Hematopoietic multipotent progenitor cell treated with erythropoietin and hydrocortisone succinate and interleukin-3 and kit ligand, for 6 days (in vitro differentiated cells): ENCODE measurements at regions not wholly inside any gene's neighbourhood (a gene's known extent, or its start where the extent isn't known, plus 50 kb on each side); places are given as distances from the start of the nearest gene placed in this dataset.

ENCODE experiments used
- DNase-seq: peaks from one replicate; pipeline ENCODE4 v3.0.0-alpha.2; 2015

DNA sequence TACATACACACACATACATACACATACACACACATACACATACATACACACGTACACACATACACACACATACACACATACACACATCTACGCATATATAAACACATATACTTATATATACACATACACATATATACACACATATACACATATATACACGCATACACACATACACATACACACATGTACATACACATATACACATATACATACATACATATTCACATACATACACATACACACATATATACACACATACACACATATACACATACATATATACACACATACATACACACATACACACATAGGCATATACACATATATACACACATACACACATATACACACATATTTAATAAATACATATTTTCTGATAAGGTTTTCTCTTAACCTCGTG, 324.0 kb downstream of the RPS6KC1 start:
- DNase-seq = no peak

DNA sequence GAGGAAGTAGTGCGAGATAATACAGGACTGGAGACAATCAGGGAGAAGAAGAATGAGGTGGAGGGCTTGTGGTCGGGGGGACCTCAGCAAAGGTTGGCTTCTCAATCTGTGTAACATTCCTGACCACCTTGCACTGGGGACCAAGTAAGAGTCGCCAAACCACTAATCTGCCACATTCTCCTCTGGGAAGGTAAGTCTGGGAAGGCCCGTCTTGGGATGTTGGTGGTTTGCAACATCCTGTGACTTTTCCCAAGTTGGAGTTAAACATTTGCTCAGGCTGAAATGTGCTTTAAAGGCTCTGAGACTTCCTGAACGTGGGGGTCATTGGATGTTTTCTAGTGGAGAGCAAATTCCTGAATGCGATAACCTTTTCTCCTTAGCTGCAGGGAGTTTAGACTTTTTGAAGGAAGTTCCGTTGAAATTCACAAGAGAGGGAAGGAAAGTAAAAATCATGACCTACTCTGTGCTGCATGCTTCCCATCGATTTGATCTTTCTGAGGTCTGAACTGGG, 325.9 kb downstream of the RPS6KC1 start:
- no peak for DNase-seq

DNA sequence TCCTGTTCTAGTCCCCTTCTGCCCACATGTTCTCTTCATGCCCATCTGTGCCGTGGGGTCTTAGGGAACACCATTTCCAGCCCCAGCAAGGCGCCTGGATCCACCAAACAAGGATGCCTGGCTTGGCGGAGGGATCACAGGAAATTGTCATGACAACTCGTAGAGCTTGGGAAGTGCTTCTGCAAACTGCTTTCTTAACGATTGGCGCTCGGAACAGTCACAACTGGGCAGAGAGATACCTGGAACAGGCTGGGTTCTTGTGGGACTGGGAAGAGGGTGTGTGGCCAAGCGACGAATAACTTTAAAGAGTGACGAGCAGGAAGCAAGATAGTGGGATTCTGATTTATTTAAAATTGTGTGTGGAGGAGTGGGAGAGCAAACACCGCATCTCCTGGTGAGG, 329.8 kb downstream of the RPS6KC1 start:
- no peak for DNase-seq

DNA sequence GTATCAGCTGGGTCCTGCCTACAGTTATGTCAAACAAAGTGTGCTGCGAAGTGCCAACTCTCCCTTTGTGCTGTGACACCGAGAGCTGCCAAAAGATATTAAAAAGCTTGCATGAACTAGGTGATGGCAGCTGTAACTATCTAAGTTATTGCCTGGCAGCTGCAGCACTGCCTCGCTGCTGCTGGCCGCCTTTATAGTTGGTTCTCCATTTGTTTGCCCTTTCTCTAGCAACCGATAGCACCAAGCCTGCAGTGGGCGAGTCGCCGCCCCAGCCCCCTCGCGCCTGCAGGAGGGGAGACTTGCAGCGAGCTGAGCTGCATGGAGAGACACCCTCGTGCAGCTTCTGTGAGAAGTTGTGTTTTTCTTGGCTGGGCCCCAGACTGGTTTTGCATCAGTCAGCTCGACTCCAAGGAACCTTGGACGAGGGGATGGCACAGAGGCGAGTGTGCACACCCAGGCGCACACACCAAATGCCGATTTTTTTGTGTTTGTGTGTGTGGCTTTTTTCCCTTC, 330.6 kb downstream of the RPS6KC1 start:
- DNase-seq = no peak

DNA sequence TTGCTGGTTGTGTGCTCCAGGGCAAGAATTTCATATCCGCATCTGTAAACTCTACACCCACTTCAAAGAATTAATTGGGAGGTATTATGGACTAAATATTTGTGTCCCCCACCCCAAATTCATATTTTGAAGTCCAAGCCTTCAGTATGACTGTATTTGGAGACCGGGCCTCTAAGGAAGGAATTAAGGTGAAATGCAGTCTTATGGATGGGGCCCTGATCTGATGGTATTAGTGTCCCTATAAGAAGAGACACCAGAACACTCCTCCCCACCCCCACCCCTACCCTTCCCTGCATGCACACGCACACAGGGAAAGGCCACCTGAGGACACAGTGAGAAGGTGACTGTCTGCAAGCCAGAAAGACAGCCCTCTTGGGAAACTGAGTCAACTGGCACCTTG, 332.4 kb downstream of the RPS6KC1 start:
- DNase-seq = no peak

DNA sequence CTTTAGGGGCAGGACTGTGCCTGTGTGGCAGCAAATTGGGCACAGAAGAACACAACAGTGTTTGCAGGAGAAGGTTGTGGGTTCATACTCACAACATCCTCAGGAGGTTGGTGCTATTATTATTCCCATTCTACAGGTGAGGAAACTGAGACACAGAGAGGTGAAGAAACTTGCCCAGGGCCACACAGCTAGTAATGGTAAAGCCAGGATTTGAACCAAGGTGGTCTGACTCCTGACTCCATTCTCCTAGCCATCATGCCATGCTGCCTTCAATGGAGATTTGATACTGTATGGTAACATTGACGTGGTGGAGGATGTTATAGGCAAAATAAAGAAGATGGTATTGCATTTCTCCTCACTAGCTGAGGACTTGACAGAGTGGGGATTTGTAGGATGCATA, 334.2 kb downstream of the RPS6KC1 start:
- DNase-seq = no peak

DNA sequence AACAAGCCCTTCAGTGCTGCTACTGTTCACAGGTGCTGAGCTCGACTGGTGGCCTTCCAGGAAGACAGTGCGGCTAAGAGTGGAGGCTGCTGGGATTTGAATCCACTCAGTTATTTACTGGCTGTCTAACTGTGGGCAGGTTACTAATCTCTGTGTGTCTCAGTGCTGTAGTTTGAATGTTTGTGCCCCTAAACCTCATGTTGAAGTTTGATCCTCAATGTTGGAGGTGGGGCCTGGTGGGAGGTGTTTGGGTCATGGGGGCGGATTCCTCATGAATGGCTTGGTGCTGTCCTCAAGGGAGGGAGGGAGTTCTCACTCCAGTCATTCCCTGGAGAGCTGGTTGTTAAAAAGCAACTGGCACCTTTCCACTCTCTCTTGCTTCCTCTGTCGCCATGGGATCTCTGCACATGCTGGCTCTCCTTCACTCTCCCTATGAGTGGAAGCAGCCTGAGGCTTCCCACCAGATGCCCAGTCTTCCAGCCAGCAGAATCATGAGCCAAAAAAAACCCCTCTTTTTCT, 334.8 kb downstream of the RPS6KC1 start:
- no peak for DNase-seq

DNA sequence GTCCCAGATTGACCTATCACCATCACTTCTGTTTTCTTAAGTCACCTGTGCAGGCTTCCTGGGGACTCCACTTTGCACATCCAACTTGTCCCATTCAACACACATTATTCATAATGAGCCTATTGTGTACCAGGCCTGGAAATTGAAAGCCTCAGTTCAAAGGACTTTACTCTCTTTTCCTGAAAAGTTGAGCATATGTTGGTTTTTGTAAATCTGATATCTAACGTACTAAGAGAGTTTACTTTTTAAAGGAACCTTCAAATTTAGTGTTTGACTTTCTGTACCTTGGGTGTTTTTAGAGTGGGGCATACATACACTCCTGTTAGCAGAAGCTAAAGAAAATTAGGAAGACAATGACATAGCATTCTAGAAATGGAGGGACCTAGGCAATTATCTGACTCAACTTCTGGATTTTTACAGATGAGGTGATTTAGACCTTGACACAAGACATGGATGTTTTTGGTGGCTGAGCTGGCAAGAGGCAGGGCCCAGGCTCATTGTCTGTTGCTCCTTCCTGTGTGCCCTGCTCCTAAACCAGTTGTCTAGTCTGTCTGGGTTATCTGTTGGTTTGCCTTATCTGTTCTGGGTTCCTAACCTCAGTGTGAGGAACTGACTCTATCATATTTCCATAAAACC, 336.5 kb downstream of the RPS6KC1 start:
- DNase-seq = peak; percentile 2

DNA sequence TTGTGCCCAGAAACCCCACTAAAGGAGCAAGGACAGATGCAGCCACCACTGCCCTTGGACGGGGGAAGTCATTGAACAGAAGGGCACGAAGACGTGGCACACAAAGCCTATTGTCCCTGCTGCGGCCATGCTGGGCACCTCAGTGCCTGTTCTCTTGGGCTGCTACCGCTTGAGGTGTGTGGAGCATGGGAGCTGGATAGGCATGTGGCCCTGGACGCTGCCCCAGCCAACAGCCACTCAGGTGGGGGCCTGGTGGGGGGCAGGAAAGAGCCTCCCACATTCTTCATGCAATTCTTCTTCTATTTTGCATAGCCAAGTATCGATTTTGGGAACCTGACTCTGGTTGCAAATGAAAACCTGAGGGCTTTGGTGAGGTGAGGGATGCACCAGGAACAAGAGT, 337.2 kb downstream of the RPS6KC1 start:
- no peak for DNase-seq

DNA sequence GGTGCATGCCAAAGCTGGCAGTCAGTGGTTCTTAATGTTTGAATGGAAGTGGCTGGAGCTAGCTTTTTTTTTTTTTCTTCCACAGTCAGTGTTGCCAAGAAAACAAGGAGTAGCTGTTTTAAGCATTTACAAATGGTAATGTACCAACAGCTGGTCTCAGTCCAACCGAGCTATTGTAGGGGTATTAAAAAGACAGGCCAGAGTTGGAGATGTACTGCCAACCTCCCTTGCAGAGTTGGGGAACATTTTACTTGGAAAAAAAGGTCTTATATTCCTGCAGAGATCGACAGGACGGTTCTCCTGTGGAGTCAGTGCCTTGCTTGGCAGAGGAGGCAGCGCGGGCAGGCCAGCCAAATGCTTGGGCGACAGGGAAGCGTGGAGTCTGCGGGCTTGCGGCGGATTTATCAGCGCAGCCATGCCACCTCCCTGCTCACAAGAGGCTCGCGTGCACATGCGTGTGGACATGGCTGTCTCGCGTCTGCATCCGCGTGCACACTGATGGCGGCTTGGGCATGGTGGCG, 338.1 kb downstream of the RPS6KC1 start:
- DNase-seq = no peak

DNA sequence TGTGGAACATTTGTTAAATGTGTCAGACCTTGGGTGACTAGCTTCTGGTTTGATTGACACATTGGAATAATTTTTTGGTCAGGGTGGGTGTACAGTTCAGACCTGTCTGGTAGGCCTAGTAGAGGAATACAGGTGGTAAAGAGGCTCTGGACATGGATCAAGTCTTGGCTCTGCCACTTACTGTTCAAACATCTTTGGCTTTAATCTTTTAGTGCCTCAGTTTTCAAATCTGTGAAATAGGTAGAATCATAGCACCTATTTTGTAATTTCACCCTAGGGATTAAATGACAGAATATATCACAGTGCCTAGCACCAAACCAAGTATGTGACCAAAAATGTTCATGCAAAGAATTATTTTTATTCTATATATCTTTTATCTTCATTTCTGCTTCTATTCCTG, 340.4 kb downstream of the RPS6KC1 start:
- no peak for DNase-seq

DNA sequence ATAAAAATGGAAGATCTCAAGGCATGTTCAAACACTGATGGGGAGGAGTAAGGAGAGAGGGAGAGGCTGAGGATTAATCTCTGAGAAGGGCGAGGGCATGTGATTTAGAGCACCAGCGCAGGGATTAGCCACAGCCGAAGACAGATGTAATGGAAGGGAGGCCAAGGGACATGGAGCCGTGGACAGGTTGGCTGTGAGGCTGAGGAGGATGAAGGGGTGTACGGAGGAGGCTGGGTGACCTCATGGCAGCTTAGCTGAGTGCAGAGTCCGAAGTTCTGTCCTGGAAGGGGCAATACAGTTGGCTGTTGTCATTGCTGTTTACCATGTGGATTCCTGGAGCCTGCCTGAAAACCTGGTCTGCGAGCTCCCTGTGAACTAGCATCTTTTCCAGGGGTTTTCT, 342.8 kb downstream of the RPS6KC1 start:
- DNase-seq = no peak

DNA sequence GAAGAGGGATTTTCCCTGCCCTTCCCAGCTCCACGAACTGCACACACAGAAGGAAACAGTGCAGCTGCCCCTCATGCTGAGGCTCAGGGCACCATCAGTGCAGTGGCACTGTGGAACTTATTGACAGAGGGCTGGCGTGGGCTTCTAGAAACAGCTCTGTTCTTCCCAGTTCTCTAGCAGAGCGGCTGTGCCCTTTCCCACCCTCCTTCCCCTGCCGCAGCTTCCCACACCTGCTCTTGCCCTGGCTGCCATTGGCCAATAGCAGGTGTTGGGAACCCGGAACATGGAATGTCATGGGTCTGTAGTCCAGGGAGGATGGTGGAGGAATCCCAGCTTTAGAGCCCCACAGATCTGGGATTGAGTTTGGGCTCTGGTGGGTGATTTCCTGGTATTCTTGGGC, 343.8 kb downstream of the RPS6KC1 start:
- no peak for DNase-seq

DNA sequence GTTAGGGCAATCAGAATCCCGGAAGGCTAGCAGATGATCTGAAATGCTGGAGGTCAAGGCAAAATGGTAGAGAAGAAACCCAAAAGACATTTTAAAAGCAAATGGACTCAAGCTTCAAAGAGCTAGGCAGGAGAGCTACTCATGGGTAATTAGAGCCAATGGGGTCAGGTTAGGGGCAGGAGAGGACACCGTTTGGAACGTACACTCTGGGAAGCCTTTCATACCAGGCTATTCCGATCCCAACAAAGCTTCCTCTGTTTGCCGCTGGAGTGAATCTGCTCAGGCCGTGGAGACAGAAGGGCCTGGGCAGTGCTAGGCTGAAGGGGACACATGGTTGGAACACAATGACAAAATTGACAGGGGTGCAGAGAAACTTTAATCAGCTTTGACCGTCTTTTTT, 346.6 kb downstream of the RPS6KC1 start:
- no peak for DNase-seq

DNA sequence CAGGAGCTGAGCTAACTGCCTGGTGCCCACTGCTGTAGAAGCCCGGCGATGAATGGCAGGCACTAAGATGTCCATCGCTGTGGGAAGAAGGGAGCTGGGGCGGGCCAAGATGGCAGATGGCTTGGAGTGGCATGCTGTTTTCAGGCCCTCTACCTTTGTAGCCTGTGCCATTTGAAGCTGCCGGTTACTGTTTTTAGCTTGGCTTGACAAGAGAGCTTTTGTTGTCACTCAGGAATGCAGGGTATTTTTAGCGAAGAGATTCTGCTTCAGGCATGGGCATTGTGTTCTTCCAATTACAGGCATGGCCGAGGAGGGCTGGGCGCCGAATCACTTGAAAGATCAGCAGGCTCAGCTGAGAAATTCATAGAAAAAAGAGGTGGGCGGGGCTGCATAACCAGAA, 348.7 kb downstream of the RPS6KC1 start:
- DNase-seq = no peak

DNA sequence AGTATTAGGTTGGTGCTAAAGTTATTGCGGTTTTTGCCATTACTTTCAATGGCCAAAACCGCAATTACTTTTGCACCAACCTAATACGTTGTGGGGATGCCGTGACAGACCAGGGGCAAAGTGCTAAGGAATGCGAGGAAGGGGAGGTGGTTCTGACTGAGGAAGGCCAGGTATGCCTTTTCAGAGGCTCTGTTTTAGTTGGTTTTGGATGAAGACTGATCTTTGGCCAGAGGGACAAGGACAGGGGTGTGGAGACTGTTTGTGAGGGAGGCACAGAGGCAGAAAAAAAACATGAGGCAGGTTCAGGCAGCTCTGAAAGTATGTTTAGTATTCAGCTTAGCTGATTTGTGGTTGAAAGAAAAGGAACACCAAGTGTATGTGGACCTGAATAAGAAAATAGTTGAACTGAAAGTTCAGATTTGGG, 358.2 kb downstream of the RPS6KC1 start:
- no peak for DNase-seq

DNA sequence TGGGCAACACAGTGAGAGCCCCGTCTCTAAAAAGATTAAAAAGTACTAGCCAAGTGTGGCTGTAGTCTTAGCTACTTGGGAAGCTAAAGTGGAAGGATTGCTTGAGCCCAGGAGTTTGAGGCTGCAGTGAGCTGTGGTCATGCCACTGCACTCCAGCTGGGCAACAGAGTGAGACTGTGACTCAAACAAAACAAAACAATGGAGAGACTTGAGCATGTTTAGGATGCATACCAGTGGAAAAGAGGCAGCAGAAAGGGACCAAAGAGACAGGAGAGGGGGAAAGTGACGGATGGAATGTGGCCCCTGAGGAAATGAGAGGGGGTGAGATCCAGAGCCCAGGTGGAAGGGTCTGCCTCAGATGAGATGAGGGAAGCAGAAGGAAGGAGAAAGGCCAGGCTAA, 358.9 kb downstream of the RPS6KC1 start:
- DNase-seq = no peak

DNA sequence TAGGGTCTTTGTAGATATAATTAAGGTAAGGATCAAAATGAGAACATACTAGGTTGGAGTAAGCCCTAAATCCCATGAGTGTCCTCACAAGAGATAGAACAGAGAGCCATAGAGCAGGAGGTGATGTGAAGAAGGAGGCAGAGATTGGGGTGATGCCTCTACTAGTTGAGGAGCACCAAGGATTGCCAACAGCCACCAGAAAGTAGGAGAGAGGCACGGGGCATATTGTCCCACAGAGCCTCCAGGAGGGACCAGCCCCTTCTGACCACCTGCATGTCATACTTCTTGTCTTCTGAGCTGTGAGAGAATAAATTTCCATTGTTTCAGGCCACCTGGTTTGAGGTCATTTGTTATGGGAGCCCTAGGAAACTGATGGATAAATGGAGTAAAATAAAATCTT, 363.3 kb downstream of the RPS6KC1 start:
- no peak for DNase-seq

DNA sequence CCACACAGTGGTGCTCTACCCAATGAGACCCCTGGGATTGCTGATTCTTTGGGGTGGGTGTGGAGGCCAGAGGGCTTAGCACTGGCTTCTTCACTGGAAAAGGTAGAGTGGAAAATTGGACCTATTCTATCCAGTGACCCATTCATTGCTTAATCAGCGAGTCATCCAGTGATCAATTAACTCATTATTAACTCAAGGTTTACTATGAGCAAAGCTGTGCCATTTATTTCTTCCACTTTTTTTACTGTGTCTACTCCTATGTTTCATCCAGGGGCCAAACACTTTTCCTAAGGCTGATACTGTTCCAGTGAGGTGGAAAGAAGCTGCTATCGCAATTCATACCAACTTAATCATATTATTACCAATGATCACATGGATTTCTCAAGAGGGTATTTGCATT, 363.9 kb downstream of the RPS6KC1 start:
- DNase-seq = no peak

DNA sequence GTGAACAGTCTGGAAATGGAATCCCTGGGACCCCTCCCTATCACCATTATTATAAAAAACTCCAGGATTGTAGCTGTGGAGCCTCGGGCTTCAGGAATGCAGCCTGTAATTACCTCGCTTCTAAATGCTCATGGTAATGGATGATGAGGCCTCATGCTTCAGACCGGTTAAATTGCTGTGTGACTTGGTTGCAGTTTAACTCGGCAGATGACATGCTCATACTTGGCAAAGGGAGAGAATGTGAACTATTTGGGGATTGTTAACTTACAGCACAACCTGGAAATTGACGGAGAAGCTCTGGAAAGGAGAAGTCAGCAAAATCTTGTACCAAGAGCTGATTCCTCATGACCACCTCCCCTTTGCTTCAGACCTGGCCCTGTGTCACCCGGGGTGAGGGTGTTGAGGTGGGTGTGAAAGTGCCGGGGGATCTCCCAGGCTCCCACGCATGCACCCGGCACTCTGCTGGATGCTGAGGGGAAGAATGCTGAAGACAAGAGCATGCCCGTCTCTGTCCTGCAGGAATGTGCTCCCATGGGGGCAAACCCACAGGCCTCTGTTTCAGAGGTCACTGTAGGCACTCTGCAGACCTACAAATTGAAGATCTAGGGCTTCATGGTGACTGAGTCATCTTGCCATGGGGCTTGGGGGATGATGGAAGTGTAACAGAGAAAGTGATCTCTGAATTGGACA, 364.8 kb downstream of the RPS6KC1 start:
- DNase-seq = no peak

DNA sequence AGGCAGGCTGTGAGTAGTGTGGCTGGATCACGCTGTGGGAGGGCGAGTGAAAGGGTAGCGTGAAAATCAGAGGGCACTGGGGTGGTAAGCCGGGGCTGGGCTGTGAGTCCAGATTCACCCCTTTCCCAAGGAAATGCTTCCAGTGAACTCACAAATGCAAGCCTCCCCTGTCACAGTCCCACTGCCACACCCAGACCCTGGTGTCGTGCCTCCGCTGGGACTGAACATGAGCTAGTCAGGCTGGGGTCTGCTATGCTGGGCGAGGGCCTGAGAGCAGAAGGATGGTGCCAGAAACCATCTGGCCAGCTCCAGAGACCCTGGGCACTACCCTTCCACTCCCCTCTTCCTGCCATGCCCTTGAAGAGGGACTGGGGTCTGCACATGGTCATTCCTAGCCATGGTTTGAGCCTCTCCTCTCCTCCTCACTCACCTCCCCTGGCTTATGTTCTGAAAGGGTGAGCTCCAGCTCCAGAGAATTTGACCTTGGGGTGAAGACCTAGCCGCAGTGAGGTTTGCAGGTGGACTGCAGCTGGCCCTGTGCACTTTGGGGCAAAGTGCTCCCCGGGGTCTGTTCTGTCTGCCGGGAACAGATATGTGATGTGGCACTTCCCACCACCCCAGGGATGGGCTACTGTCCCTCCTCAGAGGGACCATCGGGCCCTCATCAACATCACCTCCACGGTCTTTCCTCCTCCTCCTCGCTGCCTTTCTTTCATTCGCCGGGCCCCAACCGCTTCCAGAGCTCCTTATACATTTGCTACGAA, 365.6 kb downstream of the RPS6KC1 start:
- no peak for DNase-seq

DNA sequence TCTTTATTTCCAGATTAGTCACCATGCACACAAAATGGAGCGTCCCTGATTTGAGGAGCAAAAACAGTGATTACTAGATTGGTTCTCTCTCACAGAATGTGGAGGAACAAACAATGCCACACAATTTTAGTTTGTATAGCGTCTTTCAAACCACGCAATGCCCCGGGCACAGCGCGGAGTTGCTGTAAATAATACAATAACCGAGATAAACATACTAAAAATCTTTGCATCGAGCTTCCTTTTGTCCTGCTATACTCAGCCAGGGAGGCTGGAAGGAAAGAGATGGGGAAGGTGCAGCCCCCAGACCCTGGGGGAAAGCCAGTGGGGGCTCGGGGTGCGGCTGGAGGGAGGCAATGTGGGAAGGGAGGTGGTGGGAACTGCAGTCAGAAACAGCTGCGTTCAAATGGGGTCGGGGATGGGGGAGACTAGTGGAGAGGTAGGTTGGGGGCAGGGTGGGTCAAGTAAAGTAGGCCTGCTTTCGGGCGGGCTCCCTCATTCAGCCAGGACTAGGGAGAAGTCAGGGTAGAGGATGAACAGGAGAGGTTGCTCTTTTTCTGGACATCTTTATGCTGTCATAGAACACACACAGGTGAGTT, 366.3 kb downstream of the RPS6KC1 start:
- DNase-seq = no peak

DNA sequence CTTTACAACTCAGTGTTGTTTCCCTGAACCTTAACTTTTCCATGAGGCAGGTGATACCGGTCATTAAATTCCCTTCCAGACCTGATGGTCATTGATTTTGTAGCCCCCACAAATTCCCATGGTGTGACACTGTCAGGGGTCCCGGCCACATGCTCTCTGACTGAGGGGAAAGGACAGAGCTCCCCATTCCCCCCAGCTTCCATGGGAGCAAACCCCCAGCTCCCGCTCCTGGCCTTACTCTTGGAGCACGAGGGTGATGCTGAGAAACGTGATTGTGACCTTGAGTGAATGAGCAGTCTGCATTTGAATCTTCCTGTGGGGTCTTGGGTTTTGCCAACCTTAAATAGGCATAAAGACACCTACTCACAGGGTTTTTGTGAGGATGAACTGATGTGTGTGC, 366.8 kb downstream of the RPS6KC1 start:
- DNase-seq = no peak
